Esophagus muscularis mucosa (tissue), 4 donors: ENCODE measurements at regions not wholly inside any gene's neighbourhood (a gene's known extent, or its start where the extent isn't known, plus 50 kb on each side); places are given as distances from the start of the nearest gene placed in this dataset.

ENCODE experiments used
- DNase-seq: peaks from one replicate; pipeline ENCODE4 v3.0.0-alpha.2; 2017; ENCODE audit errors: extremely low spot score
- H3K27ac ChIP-seq, 4 donors: fragments of 200-600 bp; sonication (generic); replicated peaks in 1 of 4; 1 replicate in 3 of 4; 2 replicates in 1 of 4; pipeline ENCODE4 v1.5.1; 2016 to 2019; ENCODE audit warnings: mild to moderate bottlenecking in 1 of 4
- H3K27me3 ChIP-seq, 4 donors: fragments of 200-600 bp; sonication (generic); one replicate each; pipeline versions ENCODE4 v1.5.1 to v1.6.0; 2016 to 2019
- H3K36me3 ChIP-seq, 4 donors: fragments of 200-600 bp; sonication (generic); one replicate each; pipeline ENCODE4 v1.5.1; 2016 to 2019
- H3K4me1 ChIP-seq, 4 donors: fragments of 200-600 bp; sonication (generic); one replicate each; pipeline ENCODE4 v1.5.1; 2016 to 2019
- H3K4me3 ChIP-seq, 4 donors: fragments of 200-600 bp; sonication (generic); 1 replicate in 2 of 4; 2 replicates in 2 of 4; pipeline ENCODE4 v1.5.1; 2016 to 2019; ENCODE audit warnings: mild to moderate bottlenecking in 4 of 4, moderate library complexity in 1 of 4
- H3K9me3 ChIP-seq, 4 donors: fragments of 200-600 bp; sonication (generic); 1 replicate in 3 of 4; 2 replicates in 1 of 4; pipeline ENCODE4 v1.5.1; 2016 to 2019
- CTCF ChIP-seq, 3 experiments: fragments of 200-600 bp in 2 of 3; fragments of 450-650 bp in 1 of 3; sonication (generic) in 2 of 3; IDR thresholded peaks; one replicate each; pipeline ENCODE4 v1.5.1; 2017 to 2019; ENCODE audit warnings: antibody characterized with exemption in 3 of 3, mild to moderate bottlenecking in 2 of 3, moderate library complexity in 1 of 3
- EP300 ChIP-seq: sonication (generic); formaldehyde crosslinking; IDR thresholded peaks from one replicate; pipeline ENCODE4 v1.6.1; 2017; ENCODE audit warnings: antibody characterized with exemption
- POLR2A ChIP-seq: fragments of 450-650 bp; IDR thresholded peaks from one replicate; pipeline ENCODE4 v1.6.1; 2017; ENCODE audit warnings: antibody characterized with exemption, moderate library complexity, mild to moderate bottlenecking, low read depth
- POLR2AphosphoS5 ChIP-seq, 2 donors: sonication (generic); formaldehyde crosslinking; IDR thresholded peaks; one replicate each; pipeline ENCODE4 v1.6.1; 2017; ENCODE audit warnings: antibody characterized with exemption in 2 of 2
- WGBS: methylation state at CpG from one replicate; pipeline ENCODE4 v1.1.5; 2018; 5-methylcytosine and 5-hydroxymethylcytosine counted together
- intact Hi-C: fragments of 100-400 bp; cut with DNase I; formaldehyde crosslinking; loops from one replicate; pipeline ENCODE4 v1.15.1; 2023

- Histone ChIP-seq H3K27ac (no peak overlapping the region), H3K4me1 (no peaks in the 10 kb centered on the region), H3K27me3 (no peaks in the 10 kb centered on the region), H3K4me3 (no peak overlapping the region), H3K36me3 (no peaks in the 10 kb centered on the region), H3K9me3 (no peaks in the 10 kb centered on the region)
- intact Hi-C loops: no loop called here
- DNase-seq: no peak
- WGBS: 93% methylated on average over 2 of the region's 2 CpGs
- no peak for TF ChIP-seq CTCF (IDR thresholded peaks at IDR 0.05)
- TF ChIP-seq POLR2AphosphoS5 (IDR thresholded peaks at IDR 0.05): no peak
- TF ChIP-seq POLR2A: no peak
- TF ChIP-seq EP300: no peak
Measured at GRCh38 chr4:171573181-171573580, 240.0 kb upstream of the GALNTL6 start.

GRCh38 chr4:171565130-171565788, 247.9 kb upstream of the GALNTL6 start:
- Histone ChIP-seq H3K4me3 (no peak overlapping the region), H3K27ac (no peak overlapping the region), H3K36me3 (no peaks in the 10 kb centered on the region), H3K4me1 (no peaks in the 10 kb centered on the region), H3K27me3 (no peaks in the 10 kb centered on the region), H3K9me3 (no peaks in the 10 kb centered on the region)
- WGBS: 78% methylated on average over 5 of the region's 5 CpGs
- DNase-seq: no peak
- TF ChIP-seq EP300 (no peak), CTCF (IDR thresholded peaks at IDR 0.05) (no peak), POLR2A (no peak), POLR2AphosphoS5 (IDR thresholded peaks at IDR 0.05) (no peak)
- intact Hi-C loops: no loop called here

GRCh38 chr4:171561419-171561818, 251.8 kb upstream of the GALNTL6 start:
- Histone ChIP-seq H3K36me3 (no peaks in the 10 kb centered on the region), H3K9me3 (no peaks in the 10 kb centered on the region), H3K27ac (no peak overlapping the region), H3K4me3 (no peak overlapping the region), H3K4me1 (no peaks in the 10 kb centered on the region), H3K27me3 (no peaks in the 10 kb centered on the region)
- no peak for DNase-seq
- intact Hi-C loops: no loop called here
- WGBS: 68% methylated on average over 1 of the region's 1 CpG
- no peak for TF ChIP-seq EP300
- TF ChIP-seq CTCF (IDR thresholded peaks at IDR 0.05): no peak
- TF ChIP-seq POLR2A: no peak
- TF ChIP-seq POLR2AphosphoS5 (IDR thresholded peaks at IDR 0.05): no peak

- WGBS: 72% methylated on average over 5 of the region's 5 CpGs
- TF ChIP-seq EP300: no peak
- TF ChIP-seq POLR2A: no peak
- no peak for TF ChIP-seq POLR2AphosphoS5 (IDR thresholded peaks at IDR 0.05)
- no peak for TF ChIP-seq CTCF (IDR thresholded peaks at IDR 0.05)
- H3K27me3 ChIP-seq: no peaks in the 10 kb centered on the region
Measured at GRCh38 chr4:171553961-171554360, 259.2 kb upstream of the GALNTL6 start.

GRCh38 chr4:171542640-171543039, 270.6 kb upstream of the GALNTL6 start:
- no peaks in the 10 kb centered on the region for H3K27me3 ChIP-seq
- 76% methylated on average over 2 of the region's 2 CpGs for WGBS
- intact Hi-C loops: no loop called here
- no peaks in the 10 kb centered on the region for H3K36me3 ChIP-seq
- no peaks in the 10 kb centered on the region for H3K9me3 ChIP-seq
- no peak overlapping the region for H3K4me3 ChIP-seq
- no peak overlapping the region for H3K27ac ChIP-seq
- H3K4me1 ChIP-seq: no peaks in the 10 kb centered on the region
- no peak for TF ChIP-seq POLR2AphosphoS5 (IDR thresholded peaks at IDR 0.05)
- TF ChIP-seq CTCF (IDR thresholded peaks at IDR 0.05): no peak
- TF ChIP-seq POLR2A: no peak
- TF ChIP-seq EP300: no peak
- no peak for DNase-seq

More at GRCh38 chr4:171553961-171554360, 259.2 kb upstream of the GALNTL6 start:
- no peak for DNase-seq
- H3K4me1 ChIP-seq: no peaks in the 10 kb centered on the region
- H3K27ac ChIP-seq: no peak overlapping the region
- no peak overlapping the region for H3K4me3 ChIP-seq
- H3K9me3 ChIP-seq: peaks cover 0 to 3% (median 0%) of the 10 kb centered on the region in 4 donors
- H3K36me3 ChIP-seq: no peaks in the 10 kb centered on the region
- intact Hi-C loops: no loop called here
